ENCODE measurements at regions not wholly inside any gene's neighbourhood (a gene's known extent, or its start where the extent isn't known, plus 50 kb on each side); places are given as distances from the start of the nearest gene placed in this dataset.

GRCh38 chr10:33822774-33823173, 488.3 kb upstream of the NRP1 start:
- CTCF ChIA-PET, result no interaction called here

GRCh38 chr10:33820531-33820930, 486.1 kb upstream of the NRP1 start:
- CTCF ChIA-PET, result no interaction called here
- no peak overlapping the region for H3K4me3 ChIP-seq (ENCODE audit: control extremely low read depth in 1 of 5, extremely low read depth in 1 of 5, insufficient read depth in 1 of 5, low read depth in 2 of 5, low read length in 4 of 5)
- no peak overlapping the region for H3K9ac ChIP-seq (ENCODE audit: low read length)
- no peaks in the 10 kb centered on the region for H3K27me3 ChIP-seq (replicated peaks in 1 of 4; ENCODE audit: control extremely low read depth in 1 of 4, control insufficient read depth in 3 of 4, insufficient read depth in 4 of 4, low read length in 3 of 4)
- intact Hi-C loops (cut with micrococcal nuclease), result no loop called here
- no peak overlapping the region for H3K4me2 ChIP-seq (replicated peaks; ENCODE audit: low read depth, low read length, poor library complexity, severe bottlenecking)
- no peaks in the 10 kb centered on the region for H3K27me3 Mint-ChIP-seq
- POLR2A ChIA-PET, result no interaction called here
- ATAC-seq (ENCODE audit: low read depth) (no peak), DNase-seq (no peak)
- no peak overlapping the region for H2AFZ ChIP-seq (ENCODE audit: insufficient read depth, low read depth, low read length, poor library complexity, severe bottlenecking)
- H3K36me3 ChIP-seq (replicated peaks in 1 of 2; ENCODE audit: control extremely low read depth in 1 of 2, control insufficient read depth in 1 of 2, extremely low read depth in 1 of 2, insufficient read depth in 2 of 2, low read length in 1 of 2), result no peaks in the 10 kb centered on the region
- 100% methylated on average over 1 of the region's 4 CpGs for WGBS (ENCODE audit: insufficient coverage)
- no peak overlapping the region for H3K27ac ChIP-seq (ENCODE audit: low read length in 2 of 2)
- H3K4me1 Mint-ChIP-seq, result no peaks in the 10 kb centered on the region
- TF ChIP-seq EZH2 (IDR thresholded peaks at IDR 0.05; ENCODE audit: borderline replicate concordance, insufficient read depth, low read depth, low read length, poor library complexity, severe bottlenecking) (no peak), CTCF (IDR thresholded peaks at IDR 0.05) (no peak)
- H3K4me3 Mint-ChIP-seq, result no peak overlapping the region
- no peaks in the 10 kb centered on the region for H3K9me3 ChIP-seq (ENCODE audit: control extremely low read depth in 1 of 3, control insufficient read depth in 2 of 3, insufficient read depth in 1 of 3, low read length in 2 of 3)
- H4K20me1 ChIP-seq (ENCODE audit: control insufficient read depth, insufficient read depth, low read length, poor library complexity, severe bottlenecking), result no peaks in the 10 kb centered on the region
- H3K79me2 ChIP-seq (ENCODE audit: control insufficient read depth, insufficient read depth, low read length), result no peaks in the 10 kb centered on the region
- no peaks in the 10 kb centered on the region for H3K4me1 ChIP-seq (ENCODE audit: control insufficient read depth in 2 of 2, insufficient read depth in 2 of 2, low read length in 2 of 2)
- no peaks in the 10 kb centered on the region for H3K9me3 Mint-ChIP-seq (ENCODE audit: insufficient read depth)
- no peak overlapping the region for H3K27ac Mint-ChIP-seq

More at GRCh38 chr10:33822774-33823173, 488.3 kb upstream of the NRP1 start:
- H3K4me2 ChIP-seq (replicated peaks; ENCODE audit: low read depth, low read length, poor library complexity, severe bottlenecking), result no peak overlapping the region
- no CpG with 5 or more reads among the region's 3 CpGs for WGBS (ENCODE audit: insufficient coverage)
- no peaks in the 10 kb centered on the region for H3K79me2 ChIP-seq (ENCODE audit: control insufficient read depth, insufficient read depth, low read length)
- H3K27me3 Mint-ChIP-seq, result no peaks in the 10 kb centered on the region
- TF ChIP-seq EZH2 (IDR thresholded peaks at IDR 0.05; ENCODE audit: borderline replicate concordance, insufficient read depth, low read depth, low read length, poor library complexity, severe bottlenecking) (no peak), CTCF (IDR thresholded peaks at IDR 0.05) (no peak)
- H3K36me3 ChIP-seq (replicated peaks in 1 of 2; ENCODE audit: control extremely low read depth in 1 of 2, control insufficient read depth in 1 of 2, extremely low read depth in 1 of 2, insufficient read depth in 2 of 2, low read length in 1 of 2), result no peaks in the 10 kb centered on the region
- H3K27ac ChIP-seq (ENCODE audit: low read length in 2 of 2), result no peak overlapping the region
- no peak overlapping the region for H3K9ac ChIP-seq (ENCODE audit: low read length)
- intact Hi-C loops (cut with micrococcal nuclease), result no loop called here
- H3K27me3 ChIP-seq (replicated peaks in 1 of 4; ENCODE audit: control extremely low read depth in 1 of 4, control insufficient read depth in 3 of 4, insufficient read depth in 4 of 4, low read length in 3 of 4), result no peaks in the 10 kb centered on the region
- no peak for ATAC-seq (ENCODE audit: low read depth)
- no peaks in the 10 kb centered on the region for H3K9me3 ChIP-seq (ENCODE audit: control extremely low read depth in 1 of 3, control insufficient read depth in 2 of 3, insufficient read depth in 1 of 3, low read length in 2 of 3)
- no peak overlapping the region for H3K4me3 ChIP-seq (ENCODE audit: control extremely low read depth in 1 of 5, extremely low read depth in 1 of 5, insufficient read depth in 1 of 5, low read depth in 2 of 5, low read length in 4 of 5)
- H2AFZ ChIP-seq (ENCODE audit: insufficient read depth, low read depth, low read length, poor library complexity, severe bottlenecking), result no peak overlapping the region
- H3K4me3 Mint-ChIP-seq, result no peak overlapping the region
- no peaks in the 10 kb centered on the region for H3K4me1 ChIP-seq (ENCODE audit: control insufficient read depth in 2 of 2, insufficient read depth in 2 of 2, low read length in 2 of 2)
- POLR2A ChIA-PET, result no interaction called here
- no peaks in the 10 kb centered on the region for H4K20me1 ChIP-seq (ENCODE audit: control insufficient read depth, insufficient read depth, low read length, poor library complexity, severe bottlenecking)
- DNase-seq, result no peak
- no peaks in the 10 kb centered on the region for H3K4me1 Mint-ChIP-seq
- no peak overlapping the region for H3K27ac Mint-ChIP-seq
- peaks cover 5% of the 10 kb centered on the region for H3K9me3 Mint-ChIP-seq (ENCODE audit: insufficient read depth)

Measured in B cell (primary cell).